CD4-positive, alpha-beta T cell treated with Interferon gamma for 1 hour (primary cell): ENCODE measurements at regions not wholly inside any gene's neighbourhood (a gene's known extent, or its start where the extent isn't known, plus 50 kb on each side); places are given as distances from the start of the nearest gene placed in this dataset.

Experiments used
- DNase-seq: peaks from one replicate; pipeline ENCODE4 v3.0.0-alpha.2; 2020

- DNase-seq = no peak
Observed at GRCh38 chr11:28713850-28714249, 605.7 kb downstream of the METTL15 start.

DNA sequence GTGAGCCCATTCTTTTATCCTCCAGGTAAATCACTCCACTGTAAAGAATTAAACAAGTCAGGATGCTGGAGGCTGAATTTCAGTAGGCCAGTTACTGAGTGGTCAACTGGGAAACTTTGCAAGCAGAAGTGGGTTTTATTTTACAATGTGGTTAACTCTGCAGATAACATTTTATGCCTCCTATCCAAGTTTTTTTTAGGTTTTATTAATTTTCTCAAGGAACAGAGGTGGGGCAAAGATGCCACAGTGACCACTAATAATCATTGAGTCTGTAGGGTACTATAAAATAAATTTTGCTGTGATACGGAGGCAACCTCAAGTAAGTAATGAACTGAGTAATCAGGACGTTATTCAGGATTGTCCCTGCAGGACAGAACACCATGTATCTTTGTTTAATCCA lies 599.9 kb downstream of the METTL15 start:
- DNase-seq = no peak

DNA sequence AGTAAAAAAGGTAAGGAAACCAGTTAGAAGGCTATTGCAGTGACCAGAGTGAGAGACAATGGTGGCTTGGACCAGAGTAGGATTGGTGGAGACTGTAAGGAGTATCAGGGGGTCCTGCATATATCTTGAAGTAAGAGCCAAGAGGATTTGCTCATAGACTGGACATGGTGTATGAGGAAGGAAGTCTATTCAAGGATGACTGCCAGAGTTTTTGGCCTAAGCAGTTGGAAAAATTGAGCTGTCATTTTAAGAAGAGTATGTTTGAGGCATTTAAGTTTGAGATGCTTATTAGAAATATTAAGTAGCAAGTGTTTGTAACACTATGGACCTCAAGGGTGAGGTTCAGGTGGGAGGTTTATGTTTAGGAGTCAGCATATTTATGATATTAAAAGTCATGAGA lies 596.6 kb downstream of the METTL15 start:
- DNase-seq = no peak

DNA sequence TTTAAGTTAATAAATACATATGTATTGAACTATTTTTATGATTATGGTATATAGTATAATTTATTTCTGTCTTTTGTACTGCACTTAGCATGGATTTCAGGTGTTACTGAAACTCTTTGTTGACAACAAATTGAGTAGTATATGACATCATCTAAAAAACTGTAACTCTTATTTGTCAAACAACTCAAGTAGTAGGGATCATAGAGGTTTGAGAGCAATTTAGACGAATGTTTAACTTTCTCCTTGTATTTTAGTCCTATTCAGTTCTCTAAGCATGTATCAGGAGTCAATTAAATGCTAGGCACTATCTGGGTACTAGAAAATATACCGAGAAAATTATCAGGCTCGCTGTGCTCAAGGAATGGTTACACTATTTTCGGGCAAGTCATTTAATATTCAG lies 595.2 kb downstream of the METTL15 start:
- no peak for DNase-seq

GRCh38 chr11:28702871-28703270 lies 594.7 kb downstream of the METTL15 start:
- DNase-seq = no peak

DNA sequence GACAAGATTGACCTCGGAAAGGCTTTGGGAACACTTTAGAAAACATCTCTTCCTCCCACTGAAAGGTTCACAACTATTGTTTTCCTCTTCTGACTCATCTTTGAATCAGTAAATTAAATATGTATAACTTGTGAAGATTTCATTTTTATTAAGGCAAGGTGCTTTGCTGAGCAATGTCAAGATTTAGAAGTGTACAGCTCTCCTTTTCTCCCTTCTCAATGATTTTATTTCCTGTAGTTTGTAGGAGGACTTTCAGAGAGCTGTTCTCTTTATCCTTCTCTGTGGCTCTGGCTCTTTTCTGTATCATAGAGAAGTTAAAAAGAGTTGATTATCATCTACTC lies 594.2 kb downstream of the METTL15 start:
- DNase-seq = no peak

- no peak for DNase-seq
Observed at GRCh38 chr11:28701760-28702449, 593.7 kb downstream of the METTL15 start.

- DNase-seq = no peak
Observed at GRCh38 chr11:28699701-28700100, 591.5 kb downstream of the METTL15 start.

- no peak for DNase-seq
Observed at GRCh38 chr11:28697920-28698827, 590.0 kb downstream of the METTL15 start.

- no peak for DNase-seq
Observed at GRCh38 chr11:28696591-28696990, 588.4 kb downstream of the METTL15 start.

- DNase-seq = no peak
Observed at GRCh38 chr11:28690746-28691145, 582.6 kb downstream of the METTL15 start.

- DNase-seq = no peak
Observed at GRCh38 chr11:28684011-28684586, 575.9 kb downstream of the METTL15 start.

DNA sequence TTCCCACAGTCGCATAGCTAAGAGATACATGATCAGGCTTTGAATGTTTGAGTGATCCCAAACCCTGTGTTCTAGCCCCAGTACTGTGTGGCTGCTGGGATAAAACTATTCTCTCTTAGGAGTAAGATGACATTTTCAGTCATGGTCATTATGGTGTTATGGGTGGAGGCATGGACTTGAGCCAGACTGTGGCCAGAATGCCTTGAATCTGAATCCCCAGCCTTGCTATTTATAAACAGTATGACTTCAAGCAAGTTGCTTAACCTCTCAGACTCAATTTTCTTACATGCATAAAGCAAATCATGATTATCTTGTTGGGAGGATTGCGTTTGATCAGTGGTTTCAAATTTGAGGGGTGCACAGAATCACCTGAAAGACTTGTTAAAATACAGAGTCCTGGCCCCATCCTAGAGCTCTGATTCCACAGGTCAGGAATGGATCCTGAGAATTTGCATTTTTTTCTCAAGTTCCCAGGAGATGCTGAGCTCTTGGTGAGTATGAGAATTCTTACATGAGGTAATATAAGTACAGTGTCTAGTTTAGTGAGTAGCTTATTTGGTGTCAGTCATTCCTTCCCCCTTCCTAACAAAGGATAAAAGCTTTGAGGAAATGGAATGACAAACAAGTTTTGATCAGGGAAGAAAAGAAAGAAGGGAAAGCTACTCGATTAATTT lies 571.7 kb downstream of the METTL15 start:
- DNase-seq = no peak

- no peak for DNase-seq
Observed at GRCh38 chr11:28677721-28678120, 569.5 kb downstream of the METTL15 start.

GRCh38 chr11:28675183-28675582 lies 567.0 kb downstream of the METTL15 start:
- no peak for DNase-seq

DNA sequence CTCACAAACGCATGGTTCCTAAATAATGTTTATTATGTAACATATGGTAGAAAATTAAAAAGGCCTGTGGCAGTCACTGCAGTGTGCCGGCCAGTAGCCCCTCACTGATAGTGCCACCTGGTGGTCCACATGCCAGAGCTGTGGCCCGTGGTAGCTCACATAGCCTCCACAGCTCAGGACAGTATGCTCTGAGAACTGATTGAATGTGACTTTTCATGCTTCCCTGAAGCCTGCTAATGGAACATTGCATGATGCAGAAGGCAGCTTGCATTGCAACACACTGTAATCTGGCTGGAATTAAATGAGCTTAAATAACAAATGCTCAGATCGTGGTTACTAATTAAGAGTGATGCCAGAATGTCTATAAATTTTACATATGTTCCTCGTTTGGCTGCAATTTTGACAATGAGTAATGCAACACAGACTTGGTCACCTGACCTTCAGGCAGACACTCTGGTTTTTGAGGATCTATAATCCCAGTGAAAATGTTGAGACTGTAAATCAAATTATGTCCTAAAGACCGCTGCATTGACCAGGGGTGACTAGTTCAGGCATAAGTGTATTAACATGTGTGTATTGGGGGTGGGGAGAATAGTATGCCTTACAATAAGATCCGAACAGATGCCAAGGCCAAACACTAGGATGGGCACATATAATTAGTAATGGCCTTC lies 566.4 kb downstream of the METTL15 start:
- DNase-seq = no peak

GRCh38 chr11:28673691-28674432 lies 565.7 kb downstream of the METTL15 start:
- no peak for DNase-seq

GRCh38 chr11:28671274-28671673 lies 563.1 kb downstream of the METTL15 start:
- no peak for DNase-seq

- DNase-seq = no peak
Observed at GRCh38 chr11:28666632-28667031, 558.4 kb downstream of the METTL15 start.

GRCh38 chr11:28659716-28660348 lies 551.6 kb downstream of the METTL15 start:
- DNase-seq = no peak

DNA sequence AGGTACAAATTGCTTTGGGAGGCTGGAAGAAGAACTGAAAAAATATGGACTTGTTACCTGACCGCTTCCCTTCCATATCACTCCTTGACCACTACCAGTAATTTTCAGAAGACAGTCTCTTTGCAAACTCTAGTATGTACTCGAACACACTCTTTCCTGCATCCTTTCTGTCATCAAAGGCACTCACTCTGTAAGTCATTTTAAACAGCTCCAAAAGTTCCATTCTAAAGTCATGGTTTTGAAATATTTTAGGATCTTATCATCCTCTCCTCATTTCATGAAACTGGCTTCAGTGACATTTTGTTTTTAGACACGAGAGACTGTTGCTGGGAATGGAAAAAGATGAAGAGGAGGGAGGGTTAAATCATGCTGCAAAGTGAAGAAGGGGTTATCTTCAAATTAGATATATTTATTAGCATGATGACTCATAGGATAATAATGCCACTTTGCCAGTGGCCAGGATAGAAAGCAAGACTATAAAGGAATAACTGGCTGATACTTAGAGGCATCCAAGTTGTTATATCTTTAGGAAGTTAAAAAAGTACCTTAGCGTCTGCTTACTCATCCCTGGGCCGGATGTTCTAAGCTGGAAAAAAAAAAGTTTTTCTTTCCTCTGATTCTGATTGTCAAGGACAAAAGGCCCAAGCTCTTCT lies 549.3 kb downstream of the METTL15 start:
- no peak for DNase-seq
